Breast epithelium (tissue), 3 donors: ENCODE measurements at regions not wholly inside any gene's neighbourhood (a gene's known extent, or its start where the extent isn't known, plus 50 kb on each side); places are given as distances from the start of the nearest gene placed in this dataset.

ENCODE experiments used
- CTCF ChIP-seq, 3 donors: fragments of 450-650 bp; IDR thresholded peaks; one replicate each; pipeline ENCODE4 v1.5.1; 2016 to 2017; ENCODE audit warnings: antibody characterized with exemption in 3 of 3, mild to moderate bottlenecking in 3 of 3, moderate library complexity in 3 of 3
- POLR2A ChIP-seq: fragments of 450-650 bp; IDR thresholded peaks from one replicate; pipeline ENCODE4 v1.6.1; 2016; ENCODE audit warnings: antibody characterized with exemption, mild to moderate bottlenecking, moderate library complexity
- POLR2AphosphoS5 ChIP-seq, 3 donors: sonication (generic); formaldehyde crosslinking; IDR thresholded peaks; one replicate each; pipeline ENCODE4 v1.6.1; 2017; ENCODE audit warnings: antibody characterized with exemption in 3 of 3

- TF ChIP-seq CTCF (IDR thresholded peaks at IDR 0.05) (no peak), POLR2AphosphoS5 (IDR thresholded peaks at IDR 0.05) (no peak), POLR2A (no peak)
Measured at GRCh38 chr3:72307438-72308115, 522.6 kb upstream of the PROK2 start.
